ENCODE measurements at regions not wholly inside any gene's neighbourhood (a gene's known extent, or its start where the extent isn't known, plus 50 kb on each side); places are given as distances from the start of the nearest gene placed in this dataset.

GRCh38 chr12:67489007-67489406 lies 159.5 kb upstream of the DYRK2 start:
- TF ChIP-seq POLR2A (IDR thresholded peaks at IDR 0.05): no peak
- no peak for TF ChIP-seq CTCF (IDR thresholded peaks at IDR 0.05)
- Histone ChIP-seq H3K4me3 (no peak overlapping the region), H3K27me3 (no peaks in the 10 kb centered on the region), H3K4me1 (no peaks in the 10 kb centered on the region), H3K36me3 (ENCODE audit: low read depth, missing control alignments) (no peaks in the 10 kb centered on the region), H3K9me3 (no peaks in the 10 kb centered on the region), H3K27ac (no peak overlapping the region)
- DNase-seq: no peak
- 86 to 90% methylated on average over 3 of the region's 3 CpGs for WGBS, 2 donors
- intact Hi-C loops (cut with DNase I; ENCODE audit: low total_unique reads): no loop called here

GRCh38 chr12:67496581-67496980 lies 152.0 kb upstream of the DYRK2 start:
- WGBS, 2 donors: 82 to 94% methylated on average over 2 of the region's 2 CpGs

DNA sequence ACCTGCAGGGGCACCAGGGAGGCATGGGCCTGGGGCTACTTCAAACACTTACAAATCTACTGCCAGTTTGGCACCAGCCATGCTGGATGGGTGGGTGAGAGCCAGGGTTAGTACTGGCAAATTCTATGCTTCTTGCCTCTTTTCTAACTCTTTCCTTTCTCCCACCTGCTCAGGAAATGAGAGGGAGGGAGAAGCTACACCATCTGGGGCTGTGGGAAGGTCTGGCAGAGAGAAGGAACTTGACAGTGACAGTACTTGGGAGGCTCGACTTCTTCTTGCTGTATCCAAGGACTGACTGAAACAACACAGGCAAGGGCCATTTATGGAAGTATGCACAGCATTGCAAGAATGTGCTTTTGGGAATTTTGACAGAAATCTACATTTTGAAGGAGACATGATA lies 149.6 kb upstream of the DYRK2 start:
- DNase-seq: no peak
- H3K36me3 ChIP-seq (ENCODE audit: low read depth, missing control alignments): no peaks in the 10 kb centered on the region
- H3K4me3 ChIP-seq: no peak overlapping the region
- TF ChIP-seq CTCF (IDR thresholded peaks at IDR 0.05): no peak
- TF ChIP-seq POLR2A (IDR thresholded peaks at IDR 0.05): no peak
- 38 to 48% methylated on average over 1 of the region's 1 CpG for whole genome bisulfite sequencing, 2 donors
- H3K27me3 ChIP-seq: no peaks in the 10 kb centered on the region
- no peaks in the 10 kb centered on the region for H3K9me3 ChIP-seq
- H3K27ac ChIP-seq: no peak overlapping the region
- intact Hi-C loops (cut with DNase I; ENCODE audit: low total_unique reads): no loop called here
- H3K4me1 ChIP-seq: no peaks in the 10 kb centered on the region

More at GRCh38 chr12:67496581-67496980, 152.0 kb upstream of the DYRK2 start:
- no peak overlapping the region for H3K27ac ChIP-seq
- no peak overlapping the region for H3K4me3 ChIP-seq
- intact Hi-C loops (cut with DNase I; ENCODE audit: low total_unique reads): no loop called here
- no peaks in the 10 kb centered on the region for H3K9me3 ChIP-seq
- no peaks in the 10 kb centered on the region for H3K4me1 ChIP-seq
- H3K27me3 ChIP-seq: no peaks in the 10 kb centered on the region
- TF ChIP-seq POLR2A (IDR thresholded peaks at IDR 0.05) (no peak), CTCF (IDR thresholded peaks at IDR 0.05) (no peak)
- DNase-seq: no peak
- no peaks in the 10 kb centered on the region for H3K36me3 ChIP-seq (ENCODE audit: low read depth, missing control alignments)

GRCh38 chr12:67501362-67501761 lies 147.2 kb upstream of the DYRK2 start:
- intact Hi-C loops (cut with DNase I; ENCODE audit: low total_unique reads): no loop called here

More at GRCh38 chr12:67501362-67501761, 147.2 kb upstream of the DYRK2 start:
- 62 to 68% methylated on average over 2 of the region's 2 CpGs for WGBS, 2 donors
- no peak for TF ChIP-seq POLR2A (IDR thresholded peaks at IDR 0.05)
- TF ChIP-seq CTCF (IDR thresholded peaks at IDR 0.05): no peak
- DNase-seq: no peak
- H3K9me3 ChIP-seq: no peaks in the 10 kb centered on the region
- no peaks in the 10 kb centered on the region for H3K27me3 ChIP-seq
- H3K4me1 ChIP-seq: no peaks in the 10 kb centered on the region
- H3K36me3 ChIP-seq (ENCODE audit: low read depth, missing control alignments): no peaks in the 10 kb centered on the region
- H3K4me3 ChIP-seq: no peak overlapping the region
- H3K27ac ChIP-seq: no peak overlapping the region

Measured in testis (tissue), 2 donors.